ENCODE measurements at regions not wholly inside any gene's neighbourhood (a gene's known extent, or its start where the extent isn't known, plus 50 kb on each side); places are given as distances from the start of the nearest gene placed in this dataset.

DNA sequence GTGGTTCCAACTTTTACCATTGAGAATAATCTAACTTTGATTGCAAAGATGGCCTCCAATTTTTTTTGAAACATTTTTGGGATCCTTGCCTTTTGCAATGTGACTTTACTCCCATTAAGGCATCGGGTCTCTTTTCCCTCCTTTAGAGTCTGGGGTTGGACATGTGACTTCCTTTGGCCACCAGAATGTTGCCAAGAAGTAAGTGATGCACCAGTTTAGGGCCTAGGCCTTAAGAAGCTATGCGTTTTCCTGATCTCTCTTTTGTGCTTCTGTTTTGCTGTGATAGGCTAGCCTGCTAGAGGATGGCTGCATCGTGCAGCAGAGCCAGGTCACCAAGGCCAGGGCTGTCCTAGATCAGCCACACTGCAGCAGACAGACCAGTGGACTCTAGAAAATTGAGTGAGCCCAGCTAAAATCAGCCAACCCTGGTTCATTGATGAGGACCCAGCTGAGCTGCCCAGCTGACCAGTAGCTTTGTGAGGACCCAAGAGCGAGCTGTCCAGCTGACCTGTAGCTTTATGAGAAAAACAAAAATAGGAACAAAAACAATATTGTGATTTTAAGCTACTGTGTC lies 594.0 kb upstream of the JAG1 start:
- in situ Hi-C loops (cut with MboI; ENCODE audit: low sequenced_read_pairs), result no loop called here

DNA sequence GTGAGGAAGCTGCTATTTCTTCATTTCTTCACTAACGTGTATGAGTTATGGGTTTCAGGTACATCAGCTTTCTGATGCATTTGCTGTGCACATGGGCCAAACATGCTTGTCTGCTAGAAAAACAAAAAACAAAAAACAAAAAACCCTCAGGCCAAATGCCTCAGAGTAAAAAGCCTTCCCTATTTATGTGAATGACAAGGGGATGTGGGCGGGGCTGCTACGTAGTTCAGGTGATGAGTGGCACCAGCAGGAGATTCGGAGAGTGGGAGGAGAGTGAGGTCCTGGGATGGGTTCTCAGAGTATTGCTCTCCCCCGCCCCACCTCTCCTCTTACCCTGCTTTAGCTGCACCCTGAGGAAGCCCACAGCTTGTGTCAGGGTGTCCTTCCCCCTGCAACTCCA lies 596.8 kb upstream of the JAG1 start:
- in situ Hi-C loops (cut with MboI; ENCODE audit: low sequenced_read_pairs), result no loop called here

DNA sequence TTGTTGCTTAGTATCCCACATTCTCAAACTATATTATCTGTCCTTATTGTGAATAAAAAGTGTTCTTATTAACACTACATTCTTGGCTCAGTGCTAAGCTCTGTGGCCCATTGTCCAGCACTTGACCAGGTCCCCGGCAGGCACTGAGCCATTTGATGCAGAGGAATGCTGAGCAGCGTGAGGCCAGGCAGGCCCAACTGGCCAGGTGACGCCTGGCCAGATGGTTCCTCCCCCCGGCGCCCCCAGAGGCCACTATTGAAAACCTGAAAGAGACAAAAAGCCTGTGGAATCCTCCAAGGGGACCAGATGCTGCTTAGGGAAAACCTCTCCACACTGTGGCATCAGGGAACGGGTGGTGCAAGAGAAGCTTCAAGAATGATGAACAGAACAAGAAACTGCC lies 597.5 kb upstream of the JAG1 start:
- in situ Hi-C loops (cut with MboI; ENCODE audit: low sequenced_read_pairs), result no loop called here

DNA sequence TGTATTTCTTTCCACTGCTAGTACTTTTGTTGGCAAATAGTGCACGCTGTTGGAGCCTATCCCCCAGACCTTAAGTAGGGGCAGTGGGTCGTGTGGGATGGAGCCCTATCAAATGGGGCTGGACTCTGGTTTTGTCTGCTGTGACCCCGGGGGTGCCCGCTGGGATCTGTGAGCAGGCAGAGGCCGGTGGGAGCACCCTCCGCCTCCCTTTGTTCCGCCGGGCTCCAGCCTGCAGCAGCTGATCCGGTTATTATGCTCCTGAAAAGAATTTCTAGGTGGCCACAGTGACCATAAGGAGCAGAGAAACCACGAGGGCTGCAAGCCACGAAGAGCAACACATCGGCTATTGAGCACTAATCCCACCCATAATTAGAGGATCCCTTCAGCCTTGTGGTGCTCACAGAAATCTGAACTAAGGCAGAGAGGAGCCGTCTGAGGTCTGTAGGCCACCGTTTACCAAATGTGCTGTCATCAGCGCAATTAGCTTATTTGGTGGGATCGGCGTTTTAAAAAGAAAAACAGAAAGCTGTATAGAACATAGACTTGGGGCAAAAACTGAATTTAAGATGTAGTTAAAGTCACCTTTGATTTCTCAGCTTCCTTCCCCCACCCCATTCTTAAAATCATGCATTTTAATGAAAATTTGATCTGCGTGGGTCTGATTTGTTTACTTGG lies 598.3 kb upstream of the JAG1 start:
- in situ Hi-C loops (cut with MboI; ENCODE audit: low sequenced_read_pairs), result no loop called here

DNA sequence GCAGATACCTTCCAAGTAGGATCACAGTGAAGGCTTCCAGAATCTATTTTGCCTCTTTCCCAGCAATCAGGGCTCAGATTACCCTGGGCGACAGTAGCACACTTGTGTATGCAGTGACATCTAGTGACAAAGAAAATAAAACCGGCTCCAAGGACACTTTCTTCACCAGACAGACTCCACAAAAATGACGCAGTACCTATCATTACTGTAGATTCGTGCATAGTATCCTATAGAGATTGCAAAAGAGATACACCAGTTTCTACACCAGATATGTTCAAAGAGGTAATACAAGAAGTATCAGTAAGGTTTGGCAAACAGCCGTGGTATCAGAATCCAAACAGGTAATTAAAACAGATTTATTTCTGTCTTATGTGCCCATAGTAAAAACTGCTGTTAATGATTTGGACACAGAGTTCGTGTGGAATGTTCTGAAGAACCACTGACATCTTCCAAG lies 600.4 kb upstream of the JAG1 start:
- in situ Hi-C loops (cut with MboI; ENCODE audit: low sequenced_read_pairs), result no loop called here

DNA sequence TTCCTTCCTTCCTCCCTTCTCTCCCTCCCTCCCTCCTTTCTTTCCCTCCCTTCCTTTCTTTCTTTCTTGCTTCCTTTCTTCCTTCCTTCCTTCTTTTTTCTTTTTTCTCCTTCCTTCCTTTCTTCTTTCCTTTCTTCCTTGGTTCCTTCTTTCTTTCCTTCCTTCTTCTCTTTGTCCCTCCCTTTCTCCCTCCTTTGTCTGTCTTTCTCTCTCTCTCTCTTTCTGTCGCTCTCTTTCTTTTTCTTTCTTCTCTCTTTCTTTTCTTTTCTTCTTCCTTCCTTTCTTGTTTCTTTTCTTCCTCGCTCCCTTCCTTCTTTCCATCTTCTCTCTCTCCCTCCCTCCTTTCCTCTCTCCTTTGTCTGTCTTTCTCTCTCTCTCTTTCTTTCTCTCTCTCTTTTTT lies 601.9 kb upstream of the JAG1 start:
- in situ Hi-C loops (cut with MboI; ENCODE audit: low sequenced_read_pairs), result no loop called here

DNA sequence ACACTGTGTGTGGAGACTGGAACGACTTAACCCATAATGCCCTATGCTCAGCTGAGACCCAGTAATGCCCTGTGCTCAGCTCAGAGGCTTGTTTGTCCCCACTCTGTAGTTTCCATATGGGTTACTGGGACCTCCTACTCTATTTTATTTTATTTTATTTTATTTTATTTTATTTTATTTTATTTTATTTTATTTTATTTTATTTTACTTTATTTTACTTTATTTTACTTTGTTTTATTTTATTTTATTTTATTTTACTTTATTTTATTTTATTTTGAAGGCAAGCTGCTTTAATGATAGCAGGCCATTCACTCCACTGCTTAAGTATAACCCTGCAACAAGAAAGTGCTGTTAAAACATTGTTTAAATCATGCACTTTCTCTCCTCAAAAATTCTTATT lies 603.4 kb upstream of the JAG1 start:
- in situ Hi-C loops (cut with MboI; ENCODE audit: low sequenced_read_pairs), result no loop called here

DNA sequence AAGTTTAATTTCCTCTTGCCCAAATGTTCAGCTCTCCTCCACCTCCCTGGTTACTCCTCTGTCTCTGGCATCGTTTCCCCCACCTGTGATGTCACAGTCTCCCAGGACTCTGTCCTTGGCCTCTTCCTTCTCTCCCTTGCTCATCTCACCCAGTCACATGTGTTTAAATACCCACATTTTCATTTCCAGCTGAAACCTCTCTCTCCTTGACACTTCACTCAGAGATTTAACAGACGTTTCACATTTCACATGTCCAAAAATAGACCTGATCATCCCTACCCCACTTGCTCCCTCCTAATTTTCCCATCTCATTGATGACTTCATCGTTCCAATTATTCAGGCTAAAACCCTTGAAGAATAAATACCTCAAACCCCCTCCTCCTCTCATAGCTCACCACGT lies 604.1 kb upstream of the JAG1 start:
- in situ Hi-C loops (cut with MboI; ENCODE audit: low sequenced_read_pairs), result no loop called here

DNA sequence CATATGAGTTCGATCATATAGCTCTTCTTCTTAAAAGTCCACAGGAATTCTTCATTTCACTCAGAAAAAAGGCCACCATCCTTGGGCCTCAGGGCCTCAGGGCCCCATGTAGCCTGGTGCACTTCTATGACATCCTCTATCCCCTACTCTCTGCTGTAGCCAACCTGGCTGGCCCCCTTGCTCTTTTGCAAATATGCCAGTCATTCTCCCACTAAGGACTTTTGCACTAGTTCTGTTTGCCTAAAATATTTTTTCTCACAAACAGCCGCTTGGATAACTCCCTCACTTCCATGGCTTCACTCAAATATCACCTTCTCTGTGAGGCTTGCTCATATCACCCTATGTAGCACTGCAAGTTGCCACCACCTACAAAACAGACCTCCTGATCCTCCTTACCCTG lies 604.7 kb upstream of the JAG1 start:
- in situ Hi-C loops (cut with MboI; ENCODE audit: low sequenced_read_pairs), result no loop called here

DNA sequence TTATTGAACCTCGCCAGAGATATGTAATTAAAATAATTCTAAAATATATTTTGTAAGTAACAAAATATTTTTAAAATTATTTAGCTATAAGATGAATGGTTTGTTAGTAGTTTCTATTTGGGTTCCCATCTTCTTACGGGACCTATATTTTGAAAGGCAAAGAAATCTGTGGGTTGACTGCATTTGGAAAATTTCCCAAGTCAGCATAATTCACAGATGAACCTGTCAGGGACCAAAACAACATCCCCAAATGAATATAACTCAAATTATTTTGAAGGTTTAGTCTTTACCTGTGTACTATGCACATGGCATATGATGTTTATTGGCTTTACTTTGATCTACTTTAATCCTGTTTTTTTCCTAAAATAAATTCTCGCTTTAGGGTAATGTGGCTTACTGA lies 607.4 kb upstream of the JAG1 start:
- in situ Hi-C loops (cut with MboI; ENCODE audit: low sequenced_read_pairs), result no loop called here

DNA sequence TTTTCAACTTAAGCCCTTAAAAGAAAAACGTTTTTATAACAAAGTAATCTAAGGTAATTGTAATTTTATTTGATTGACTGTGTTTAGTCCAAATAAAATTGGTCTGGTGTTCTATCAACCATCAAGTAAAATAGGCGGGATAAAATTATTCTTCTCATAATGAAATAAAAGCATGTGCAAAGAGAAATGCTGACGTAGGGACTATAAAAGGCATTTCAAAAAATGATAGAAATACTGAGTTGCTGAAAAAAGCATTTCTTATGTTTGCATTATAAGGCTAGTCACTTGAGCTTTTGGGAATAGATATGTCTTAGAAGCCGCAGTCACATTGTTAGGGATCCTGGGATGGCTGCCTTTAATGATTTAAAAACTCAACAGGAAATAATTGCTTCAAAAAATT lies 608.0 kb upstream of the JAG1 start:
- in situ Hi-C loops (cut with MboI; ENCODE audit: low sequenced_read_pairs), result no loop called here

DNA sequence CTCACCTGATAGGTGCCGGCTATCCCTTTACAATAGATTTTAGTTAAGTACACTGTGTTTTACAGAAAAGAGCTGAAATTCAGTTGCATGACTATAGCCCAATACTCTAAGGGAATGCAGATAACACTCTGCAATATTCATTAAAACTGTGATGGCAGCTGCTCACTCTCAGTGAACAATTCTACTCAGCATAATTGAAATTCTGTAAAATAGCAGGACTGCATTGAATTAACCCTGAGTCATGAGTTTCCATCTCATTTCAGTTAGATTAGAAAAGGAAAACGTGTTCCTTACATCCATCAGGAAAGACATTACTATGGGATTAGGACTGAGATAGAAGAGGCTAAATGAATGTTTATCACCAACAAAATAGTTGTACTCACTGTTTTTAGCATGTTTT lies 613.3 kb upstream of the JAG1 start:
- in situ Hi-C loops (cut with MboI; ENCODE audit: low sequenced_read_pairs), result no loop called here

DNA sequence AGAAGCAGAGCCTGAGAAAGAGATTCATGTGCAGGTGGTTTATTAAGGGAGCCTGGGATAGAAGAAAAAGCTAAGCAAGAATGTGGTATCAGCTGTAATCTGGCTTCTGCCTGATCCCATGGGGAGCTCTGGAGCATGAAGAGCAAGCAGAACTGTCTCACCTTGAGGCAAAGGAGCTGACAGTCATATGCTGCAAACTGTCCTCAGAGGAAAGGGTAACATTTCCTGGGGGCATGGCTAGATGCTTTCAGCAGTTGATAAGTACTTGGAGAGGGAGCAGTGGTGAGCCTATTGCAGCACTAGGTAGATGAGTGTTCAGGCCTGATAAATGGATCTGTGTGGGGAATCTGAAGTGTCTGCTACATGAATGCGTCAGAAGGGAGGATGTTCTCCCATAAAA lies 621.5 kb upstream of the BTBD3 start:
- in situ Hi-C loops (cut with MboI; ENCODE audit: low sequenced_read_pairs), result no loop called here

DNA sequence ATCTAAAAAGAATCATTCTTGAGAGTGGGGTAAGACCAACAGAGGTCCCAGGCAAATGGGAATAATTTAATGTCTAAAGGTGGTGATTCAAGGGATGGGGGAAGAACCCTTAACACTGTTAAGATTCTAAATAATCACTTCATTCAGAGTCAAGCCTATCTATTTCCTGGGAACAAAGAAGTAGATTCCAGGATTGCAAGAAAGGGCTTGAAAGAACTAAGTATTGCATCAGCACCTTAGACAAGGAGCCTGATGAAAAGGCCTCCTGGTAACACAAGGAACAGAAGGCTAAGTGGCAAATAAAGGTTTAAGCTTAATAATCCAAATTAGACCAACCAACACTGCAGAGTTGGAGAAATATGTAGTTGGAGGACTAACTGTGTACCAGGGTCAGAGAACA lies 620.7 kb upstream of the BTBD3 start:
- in situ Hi-C loops (cut with MboI; ENCODE audit: low sequenced_read_pairs), result no loop called here

DNA sequence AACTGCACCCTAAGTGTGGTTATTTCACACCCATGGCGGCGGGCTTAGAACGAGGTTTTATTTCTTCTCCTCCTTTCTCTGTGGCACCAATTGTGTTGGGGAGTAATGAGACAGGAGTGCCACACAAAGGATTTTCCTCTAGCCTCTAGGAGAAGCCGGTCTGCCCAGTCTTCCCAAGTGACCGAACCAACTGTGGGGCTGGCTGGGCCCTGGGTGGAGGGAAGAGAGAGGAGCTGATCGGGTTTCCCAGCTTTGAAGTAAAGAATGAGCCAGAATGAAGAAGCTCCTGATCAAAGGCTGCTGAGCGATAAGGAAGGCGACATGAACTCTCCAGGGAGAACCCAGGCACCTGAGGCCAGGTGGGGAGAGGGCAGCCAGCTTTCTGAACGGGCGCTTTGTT lies 616.0 kb upstream of the BTBD3 start:
- in situ Hi-C loops (cut with MboI; ENCODE audit: low sequenced_read_pairs), result no loop called here

DNA sequence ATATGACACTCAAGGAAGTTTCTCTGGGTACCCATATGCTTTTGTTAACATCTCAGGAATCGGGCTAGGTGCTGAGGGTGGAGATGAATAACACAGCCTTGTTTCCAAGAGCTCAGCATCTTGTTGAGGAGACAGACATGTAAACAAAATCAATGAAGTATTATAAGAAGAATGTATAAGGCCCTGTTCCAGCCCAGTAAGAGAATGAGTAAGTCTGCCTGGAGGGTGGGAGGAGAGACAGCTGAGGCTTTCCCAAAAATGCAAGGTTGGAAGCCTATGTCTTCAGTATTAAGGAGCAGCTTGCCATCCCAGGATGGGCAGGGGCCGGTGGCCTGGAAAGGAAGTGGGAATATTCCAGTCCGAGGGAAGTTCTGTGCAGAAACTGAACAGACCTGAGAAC lies 615.3 kb upstream of the BTBD3 start:
- in situ Hi-C loops (cut with MboI; ENCODE audit: low sequenced_read_pairs), result no loop called here

DNA sequence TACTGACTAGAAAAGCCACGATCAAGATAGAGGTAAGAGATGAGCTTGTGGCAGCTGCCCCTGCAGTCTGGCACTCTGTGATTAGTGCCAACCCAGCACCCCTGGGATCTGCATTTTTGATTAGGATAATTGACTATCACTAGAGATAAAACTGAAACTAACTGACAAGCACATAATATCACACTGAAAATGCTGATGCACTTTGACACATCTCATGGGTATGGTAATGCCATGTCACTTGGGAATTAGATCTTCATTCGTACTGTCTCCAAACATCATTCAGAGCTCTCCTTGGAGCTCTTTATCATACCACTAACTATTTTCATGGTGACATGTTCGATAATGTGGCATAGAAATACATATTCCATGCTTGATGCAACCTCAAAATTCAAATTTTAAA lies 612.9 kb upstream of the BTBD3 start:
- in situ Hi-C loops (cut with MboI; ENCODE audit: low sequenced_read_pairs), result no loop called here

DNA sequence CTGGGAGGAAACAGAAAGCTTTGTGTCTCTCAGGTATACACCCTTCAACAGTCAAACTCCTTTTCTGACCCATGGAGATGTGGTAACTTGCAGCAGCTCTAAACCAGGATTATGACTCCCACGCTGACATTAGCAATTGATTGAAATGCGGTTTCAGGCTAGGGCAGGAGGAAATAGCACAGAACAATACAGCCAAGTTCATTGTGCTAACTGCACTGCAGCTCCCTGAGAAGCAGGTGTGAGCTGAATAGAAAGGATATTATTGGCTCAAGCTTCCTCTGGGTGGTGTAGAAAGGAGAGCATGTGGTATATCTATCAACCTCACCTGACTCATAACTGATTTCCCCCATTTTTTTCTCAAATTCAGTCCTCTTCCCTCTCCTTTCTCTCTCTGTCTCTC lies 612.3 kb upstream of the BTBD3 start:
- in situ Hi-C loops (cut with MboI; ENCODE audit: low sequenced_read_pairs), result no loop called here

DNA sequence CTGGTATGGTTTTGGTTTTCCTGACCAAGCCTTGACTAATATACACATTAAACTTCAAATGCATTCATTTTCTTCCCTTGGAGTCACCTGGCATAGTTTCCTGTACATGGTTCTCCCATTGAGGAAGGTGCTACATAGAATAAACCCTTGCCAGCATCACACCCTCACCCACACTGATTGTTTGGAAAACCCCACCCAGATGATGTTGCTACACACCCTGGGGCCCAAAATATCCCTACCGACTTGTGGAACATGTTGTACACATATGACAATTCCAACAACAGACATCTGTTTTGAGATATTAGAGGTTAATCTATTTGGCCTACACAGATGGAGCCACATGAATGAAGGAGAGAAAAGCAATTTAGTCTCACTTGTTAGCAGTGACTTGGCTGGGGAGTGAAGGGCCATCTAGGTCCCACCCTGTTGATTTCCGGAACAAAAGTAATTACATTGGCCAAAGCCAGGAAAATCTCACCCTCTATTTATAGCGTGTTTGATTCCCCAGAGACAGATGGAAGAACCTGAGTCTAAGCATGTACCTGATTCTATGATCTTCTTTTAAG lies 606.0 kb upstream of the BTBD3 start:
- in situ Hi-C loops (cut with MboI; ENCODE audit: low sequenced_read_pairs), result no loop called here

DNA sequence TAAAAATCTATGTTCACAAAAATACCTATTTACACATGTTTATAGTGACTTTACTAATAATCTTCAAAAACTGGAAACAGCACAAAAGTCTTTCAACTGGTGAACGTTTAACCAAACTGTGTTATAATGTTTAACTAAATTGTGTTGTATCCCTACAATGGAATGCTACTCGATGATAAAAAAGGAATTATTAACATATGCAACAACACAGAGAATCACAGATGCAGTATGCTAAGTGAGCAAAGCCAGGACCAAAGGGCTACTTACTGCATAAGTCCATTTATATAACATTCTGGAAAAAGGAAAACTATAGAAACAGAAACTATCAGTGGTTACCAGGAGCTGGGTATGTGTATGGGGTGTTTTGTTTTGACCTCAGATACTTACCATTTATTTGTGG lies 602.2 kb upstream of the BTBD3 start:
- in situ Hi-C loops (cut with MboI; ENCODE audit: low sequenced_read_pairs), result no loop called here

DNA sequence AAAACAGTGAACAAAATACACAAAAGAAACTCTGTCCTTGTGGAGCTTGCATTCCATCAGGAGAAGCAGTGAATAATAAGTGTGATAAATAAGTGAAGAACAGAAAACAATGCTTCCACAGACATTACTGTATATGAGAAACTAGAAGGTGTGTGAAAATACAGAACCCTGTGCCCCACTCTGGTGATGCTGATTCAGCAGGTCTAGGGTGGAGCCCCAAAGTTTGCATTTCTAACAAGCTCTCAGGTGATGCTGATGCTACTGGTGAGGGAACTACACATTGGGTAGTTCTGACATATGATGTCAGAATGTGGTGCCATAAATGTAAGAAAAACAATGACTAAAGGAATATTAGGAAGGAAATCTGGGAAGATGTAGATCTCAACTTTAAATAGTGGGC lies 601.4 kb upstream of the BTBD3 start:
- in situ Hi-C loops (cut with MboI; ENCODE audit: low sequenced_read_pairs), result no loop called here

DNA sequence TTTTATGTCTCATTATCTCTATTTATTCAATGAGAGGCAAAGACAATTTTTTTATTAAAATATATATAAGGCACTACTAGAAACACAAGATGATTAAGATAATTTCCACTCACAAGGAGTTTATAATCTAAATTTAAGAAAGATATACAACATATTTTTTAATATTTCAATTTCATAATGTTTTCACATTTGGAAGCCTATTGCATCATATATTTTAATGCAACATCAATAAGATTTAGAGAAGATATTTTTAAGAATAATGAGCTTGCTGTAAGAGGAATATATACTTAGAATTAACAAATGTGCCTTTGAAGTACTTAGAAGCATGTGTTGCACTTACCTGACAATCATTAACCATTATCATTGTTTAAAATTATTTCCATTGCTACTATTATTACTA lies 597.7 kb upstream of the BTBD3 start:
- in situ Hi-C loops (cut with MboI; ENCODE audit: low sequenced_read_pairs), result no loop called here

DNA sequence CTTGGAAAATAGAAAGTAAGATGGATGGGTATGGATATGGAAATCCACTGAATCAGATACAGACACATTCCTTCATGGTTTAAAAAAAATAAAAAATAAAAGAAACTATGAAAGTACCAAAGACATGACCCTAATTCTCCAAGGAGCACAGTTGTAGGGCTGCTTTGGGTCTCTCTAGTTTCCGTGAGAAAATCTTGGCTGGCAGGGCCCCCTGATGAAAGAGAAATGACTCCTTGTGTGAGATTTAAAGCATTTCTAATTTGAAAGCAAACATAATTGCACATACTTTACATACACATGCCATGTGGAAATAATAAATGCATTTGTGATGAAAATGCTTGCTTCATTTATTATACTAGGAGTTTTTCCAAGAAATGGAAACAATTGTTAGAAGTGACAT lies 593.9 kb upstream of the BTBD3 start:
- in situ Hi-C loops (cut with MboI; ENCODE audit: low sequenced_read_pairs), result no loop called here
